ENCODE measurements at regions not wholly inside any gene's neighbourhood (a gene's known extent, or its start where the extent isn't known, plus 50 kb on each side); places are given as distances from the start of the nearest gene placed in this dataset.
"Not testable (repeated sequence)": the region's sequence is repeated elsewhere in the genome, so short reads cannot be mapped to it uniquely, and the experiment has no call there.

GRCh38 chr5:122602700-122603099 lies 172.2 kb upstream of the SNX2 start:
- no peak for FAIRE-seq

GRCh38 chr5:122605236-122605635 lies 169.6 kb upstream of the SNX2 start:
- FAIRE-seq, result no peak

GRCh38 chr5:122607818-122608217 lies 167.1 kb upstream of the SNX2 start:
- no peak for FAIRE-seq

GRCh38 chr5:122608222-122608621 lies 166.7 kb upstream of the SNX2 start:
- no peak for FAIRE-seq

GRCh38 chr5:122611406-122611805 lies 163.5 kb upstream of the SNX2 start:
- FAIRE-seq, result no peak

- no peak for FAIRE-seq
Observed at GRCh38 chr5:122612901-122613300, 162.0 kb upstream of the SNX2 start.

GRCh38 chr5:122615146-122615545 lies 159.7 kb upstream of the SNX2 start:
- FAIRE-seq, result no peak

GRCh38 chr5:122615832-122616231 lies 159.0 kb upstream of the SNX2 start:
- FAIRE-seq, result no peak

- FAIRE-seq, result not testable (repeated sequence)
Observed at GRCh38 chr5:122618046-122618445, 156.8 kb upstream of the SNX2 start.

GRCh38 chr5:122620768-122621167 lies 154.1 kb upstream of the SNX2 start:
- FAIRE-seq, result not testable (repeated sequence)

- not testable (repeated sequence) for FAIRE-seq
Observed at GRCh38 chr5:122628714-122629113, 146.2 kb upstream of the SNX2 start.

GRCh38 chr5:122629121-122629677 lies 145.7 kb upstream of the SNX2 start:
- no peak for FAIRE-seq

GRCh38 chr5:122638581-122638980 lies 136.3 kb upstream of the SNX2 start:
- FAIRE-seq, result no peak

- FAIRE-seq, result no peak
Observed at GRCh38 chr5:122639033-122639432, 135.8 kb upstream of the SNX2 start.

GRCh38 chr5:122639864-122640263 lies 135.0 kb upstream of the SNX2 start:
- no peak for FAIRE-seq

- FAIRE-seq, result no peak
Observed at GRCh38 chr5:122649080-122649479, 125.8 kb upstream of the SNX2 start.

GRCh38 chr5:122653087-122654017 lies 121.5 kb upstream of the SNX2 start:
- no peak for FAIRE-seq

- no peak for FAIRE-seq
Observed at GRCh38 chr5:122656160-122656559, 118.7 kb upstream of the SNX2 start.

- FAIRE-seq, result no peak
Observed at GRCh38 chr5:122656577-122656976, 118.3 kb upstream of the SNX2 start.

GRCh38 chr5:122661496-122662180 lies 113.2 kb upstream of the SNX2 start:
- FAIRE-seq, result no peak

- no peak for FAIRE-seq
Observed at GRCh38 chr5:122665051-122665450, 109.8 kb upstream of the SNX2 start.

- no peak for FAIRE-seq
Observed at GRCh38 chr5:122668552-122668951, 106.3 kb upstream of the SNX2 start.

- FAIRE-seq, result not testable (repeated sequence)
Observed at GRCh38 chr5:122669709-122670108, 105.2 kb upstream of the SNX2 start.

GRCh38 chr5:122673343-122673742 lies 101.5 kb upstream of the SNX2 start:
- FAIRE-seq, result no peak

Data from islet of Langerhans (tissue), 1 donor.